Fibroblast of lung (primary cell): ENCODE measurements at regions not wholly inside any gene's neighbourhood (a gene's known extent, or its start where the extent isn't known, plus 50 kb on each side); places are given as distances from the start of the nearest gene placed in this dataset.

Experiments used
- EZH2 ChIP-seq: IDR thresholded peaks from 2 replicates; pipeline ENCODE4 v1.5.1; 2012; ENCODE audit warnings: low read length, control low read depth, mild to moderate bottlenecking; ENCODE audit errors: missing control alignments
- TF ChIP-seq, protein P1 (sequence below), 2 donors: IDR thresholded peaks in 1 of 2; conservative IDR thresholded peaks in 1 of 2; 1 replicate in 1 of 2; 2 replicates in 1 of 2; pipeline ENCODE4 v1.5.1; 2011 to 2012; ENCODE audit warnings: low read length in 2 of 2, control low read depth in 1 of 2, inconsistent platforms in 1 of 2, low read depth in 1 of 2, mild to moderate bottlenecking in 1 of 2

DNA sequence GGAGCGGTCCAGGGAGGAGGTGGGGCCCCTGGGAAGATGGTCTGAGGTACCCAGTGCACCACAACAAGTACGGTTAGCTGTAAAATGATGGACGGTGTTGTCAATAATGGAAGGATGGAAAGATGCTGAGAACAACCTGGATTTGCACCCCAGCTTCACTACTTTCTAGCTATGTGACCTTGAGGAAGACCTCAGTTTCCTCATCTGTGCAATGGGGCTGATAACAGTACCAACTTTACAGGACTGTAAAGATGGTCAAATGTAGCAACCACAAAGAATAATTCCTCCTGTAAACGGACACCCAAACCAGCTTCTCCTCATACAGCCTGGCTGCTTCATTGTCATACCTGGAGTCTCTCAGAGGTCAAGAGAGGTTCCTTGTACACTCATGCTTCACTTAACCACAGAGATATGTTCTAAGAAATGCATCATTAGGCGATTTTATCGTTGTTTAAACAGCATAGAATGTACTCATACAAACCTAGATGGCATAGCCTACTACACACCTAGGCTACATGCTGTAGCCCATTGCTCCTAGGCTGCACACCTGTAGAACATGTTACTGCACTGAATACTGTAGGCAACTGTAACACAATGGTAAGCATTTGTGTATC lies 65.5 kb upstream of the LMO2 start:
- TF ChIP-seq, protein P1, sequence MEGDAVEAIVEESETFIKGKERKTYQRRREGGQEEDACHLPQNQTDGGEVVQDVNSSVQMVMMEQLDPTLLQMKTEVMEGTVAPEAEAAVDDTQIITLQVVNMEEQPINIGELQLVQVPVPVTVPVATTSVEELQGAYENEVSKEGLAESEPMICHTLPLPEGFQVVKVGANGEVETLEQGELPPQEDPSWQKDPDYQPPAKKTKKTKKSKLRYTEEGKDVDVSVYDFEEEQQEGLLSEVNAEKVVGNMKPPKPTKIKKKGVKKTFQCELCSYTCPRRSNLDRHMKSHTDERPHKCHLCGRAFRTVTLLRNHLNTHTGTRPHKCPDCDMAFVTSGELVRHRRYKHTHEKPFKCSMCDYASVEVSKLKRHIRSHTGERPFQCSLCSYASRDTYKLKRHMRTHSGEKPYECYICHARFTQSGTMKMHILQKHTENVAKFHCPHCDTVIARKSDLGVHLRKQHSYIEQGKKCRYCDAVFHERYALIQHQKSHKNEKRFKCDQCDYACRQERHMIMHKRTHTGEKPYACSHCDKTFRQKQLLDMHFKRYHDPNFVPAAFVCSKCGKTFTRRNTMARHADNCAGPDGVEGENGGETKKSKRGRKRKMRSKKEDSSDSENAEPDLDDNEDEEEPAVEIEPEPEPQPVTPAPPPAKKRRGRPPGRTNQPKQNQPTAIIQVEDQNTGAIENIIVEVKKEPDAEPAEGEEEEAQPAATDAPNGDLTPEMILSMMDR (conservative IDR thresholded peaks at IDR 0.05 in 1 of 2, IDR thresholded peaks at IDR 0.05 in 1 of 2; ENCODE audit: low read depth in 1 of 2, low read length in 2 of 2), result no peak
- no peak for TF ChIP-seq EZH2
